ENCODE measurements at regions not wholly inside any gene's neighbourhood (a gene's known extent, or its start where the extent isn't known, plus 50 kb on each side); places are given as distances from the start of the nearest gene placed in this dataset.

GRCh38 chr1:79979346-79979745 lies 972.8 kb upstream of the ADGRL4 start:
- Mint-ChIP-seq H3K36me3 (no peaks in the 10 kb centered on the region), H3K27ac (no peak overlapping the region)

GRCh38 chr1:79976287-79976686 lies 969.8 kb upstream of the ADGRL4 start:
- no peaks in the 10 kb centered on the region for H3K27me3 ChIP-seq (ENCODE audit: control insufficient read depth in 2 of 2, insufficient read depth in 2 of 2, low read length in 2 of 2)
- H2AFZ ChIP-seq (ENCODE audit: insufficient read depth, low read depth, low read length, poor library complexity, severe bottlenecking), result no peak overlapping the region
- H3K4me1 ChIP-seq (ENCODE audit: control insufficient read depth in 1 of 2, insufficient read depth in 2 of 2, low read length in 2 of 2), result no peaks in the 10 kb centered on the region
- H3K79me2 ChIP-seq (ENCODE audit: insufficient read depth, low read length), result no peaks in the 10 kb centered on the region
- no peak for TF ChIP-seq CTCF (IDR thresholded peaks at IDR 0.05)
- peaks cover 0 to 2% (median 0%) of the 10 kb centered on the region in 3 donors for H3K27me3 Mint-ChIP-seq (ENCODE audit: low read depth in 3 of 3)
- no peak overlapping the region for H3K4me2 ChIP-seq (replicated peaks; ENCODE audit: extremely low read depth, low read length, poor library complexity, severe bottlenecking)
- no peak overlapping the region for H3K4me3 Mint-ChIP-seq
- H3K36me3 ChIP-seq (replicated peaks in 1 of 2; ENCODE audit: control insufficient read depth in 1 of 2, insufficient read depth in 2 of 2, low read length in 2 of 2), result no peaks in the 10 kb centered on the region
- H3K27ac ChIP-seq (ENCODE audit: low read depth in 1 of 2, low read length in 2 of 2), result no peak overlapping the region
- H3K27ac Mint-ChIP-seq, result no peak overlapping the region
- intact Hi-C loops (cut with micrococcal nuclease), result no loop called here
- H3K36me3 Mint-ChIP-seq, result no peaks in the 10 kb centered on the region
- no peak overlapping the region for H3K4me3 ChIP-seq (replicated peaks in 1 of 3; ENCODE audit: low read depth in 2 of 3, low read length in 3 of 3)
- WGBS (ENCODE audit: insufficient coverage), result 60% methylated on average over 1 of the region's 3 CpGs
- no peak for DNase-seq
- peaks cover 0 to 10% (median 3%) of the 10 kb centered on the region in 7 donors for H3K9me3 Mint-ChIP-seq
- no peak overlapping the region for H3K9ac ChIP-seq (ENCODE audit: insufficient read depth, low read length, poor library complexity, severe bottlenecking)
- no peaks in the 10 kb centered on the region for H3K4me1 Mint-ChIP-seq
- no peaks in the 10 kb centered on the region for H4K20me1 ChIP-seq (ENCODE audit: insufficient read depth, low read length)
- peaks cover 0 to 4% of the 10 kb centered on the region in 2 donors for H3K9me3 ChIP-seq (replicated peaks in 1 of 2; ENCODE audit: control insufficient read depth in 1 of 2, insufficient read depth in 1 of 2, low read length in 2 of 2)

More at GRCh38 chr1:79979346-79979745, 972.8 kb upstream of the ADGRL4 start:
- H3K4me3 Mint-ChIP-seq, result no peak overlapping the region
- Histone ChIP-seq H3K79me2 (ENCODE audit: insufficient read depth, low read length) (no peaks in the 10 kb centered on the region), H3K9me3 (replicated peaks in 1 of 2; ENCODE audit: control insufficient read depth in 1 of 2, insufficient read depth in 1 of 2, low read length in 2 of 2) (peaks cover 4% of the 10 kb centered on the region in 2 donors), H2AFZ (ENCODE audit: insufficient read depth, low read depth, low read length, poor library complexity, severe bottlenecking) (no peak overlapping the region), H3K4me2 (replicated peaks; ENCODE audit: extremely low read depth, low read length, poor library complexity, severe bottlenecking) (no peak overlapping the region), H3K4me1 (ENCODE audit: control insufficient read depth in 1 of 2, insufficient read depth in 2 of 2, low read length in 2 of 2) (no peaks in the 10 kb centered on the region), H3K9ac (ENCODE audit: insufficient read depth, low read length, poor library complexity, severe bottlenecking) (no peak overlapping the region), H4K20me1 (ENCODE audit: insufficient read depth, low read length) (no peaks in the 10 kb centered on the region), H3K27me3 (ENCODE audit: control insufficient read depth in 2 of 2, insufficient read depth in 2 of 2, low read length in 2 of 2) (no peaks in the 10 kb centered on the region), H3K27ac (ENCODE audit: low read depth in 1 of 2, low read length in 2 of 2) (no peak overlapping the region), H3K4me3 (replicated peaks in 1 of 3; ENCODE audit: low read depth in 2 of 3, low read length in 3 of 3) (no peak overlapping the region), H3K36me3 (replicated peaks in 1 of 2; ENCODE audit: control insufficient read depth in 1 of 2, insufficient read depth in 2 of 2, low read length in 2 of 2) (no peaks in the 10 kb centered on the region)
- peaks cover 0 to 2% (median 0%) of the 10 kb centered on the region in 3 donors for H3K27me3 Mint-ChIP-seq (ENCODE audit: low read depth in 3 of 3)
- no peaks in the 10 kb centered on the region for H3K4me1 Mint-ChIP-seq
- H3K9me3 Mint-ChIP-seq, result peaks cover under 1 to 7% (median 4%) of the 10 kb centered on the region in 7 donors
- no peak for DNase-seq
- intact Hi-C loops (cut with micrococcal nuclease), result no loop called here
- TF ChIP-seq CTCF (IDR thresholded peaks at IDR 0.05), result no peak
